Neural progenitor cell (in vitro differentiated cells): ENCODE measurements at regions not wholly inside any gene's neighbourhood (a gene's known extent, or its start where the extent isn't known, plus 50 kb on each side); places are given as distances from the start of the nearest gene placed in this dataset.
A peak's percentile ranks its signal among the peaks of the same experiment; 100 is the strongest.

Experiments used
- DNase-seq: peaks from one replicate; pipeline ENCODE4 v3.0.0-alpha.2; 2016; ENCODE audit warnings: low spot score
- H2AFZ ChIP-seq: fragments of 200-600 bp; sonication (generic); replicated peaks from 2 replicates; pipeline ENCODE4 v1.6.1; 2016; ENCODE audit warnings: antibody characterized with exemption
- H3F3A ChIP-seq: fragments of 200-600 bp; sonication (generic); 2 replicates; pipeline ENCODE4 v1.6.1; 2016; ENCODE audit warnings: antibody characterized with exemption, low read depth
- H3K27ac ChIP-seq: fragments of 200-600 bp; sonication (generic); 2 replicates; pipeline ENCODE4 v1.5.1; 2016; ENCODE audit warnings: mild to moderate bottlenecking
- H3K27me3 ChIP-seq: fragments of 200-600 bp; sonication (generic); 2 replicates; pipeline ENCODE4 v1.6.1; 2016; ENCODE audit warnings: mild to moderate bottlenecking, moderate library complexity
- H3K36me3 ChIP-seq: fragments of 200-600 bp; sonication (generic); 2 replicates; pipeline ENCODE4 v1.5.1; 2016
- H3K4me1 ChIP-seq: fragments of 200-600 bp; sonication (generic); 2 replicates; pipeline ENCODE4 v1.6.1; 2016; ENCODE audit warnings: mixed run types
- H3K4me2 ChIP-seq: fragments of 200-600 bp; sonication (generic); 2 replicates; pipeline ENCODE4 v1.6.1; 2016
- H3K4me3 ChIP-seq: fragments of 200-600 bp; sonication (generic); 2 replicates; pipeline ENCODE4 v1.5.1; 2016
- H3K79me2 ChIP-seq: fragments of 200-600 bp; sonication (generic); 2 replicates; pipeline ENCODE4 v1.6.1; 2016; ENCODE audit warnings: low read depth
- H3K9ac ChIP-seq: fragments of 200-600 bp; sonication (generic); 2 replicates; pipeline ENCODE4 v1.6.1; 2016
- H3K9me3 ChIP-seq: fragments of 200-600 bp; sonication (generic); 2 replicates; pipeline ENCODE4 v1.5.1; 2016; ENCODE audit warnings: low read depth
- H4K20me1 ChIP-seq: fragments of 200-600 bp; sonication (generic); 2 replicates; pipeline ENCODE4 v1.6.1; 2016; ENCODE audit warnings: low read depth
- H3K27ac Mint-ChIP-seq: 3 replicates; pipeline ENCODE4 v1.8.0; 2021; ENCODE audit warnings: mixed read lengths
- H3K27me3 Mint-ChIP-seq: 2 replicates; pipeline ENCODE4 v1.8.0; 2022; ENCODE audit warnings: low read depth, mild to moderate bottlenecking, inconsistent platforms, moderate library complexity, mixed read lengths; ENCODE audit not compliant: insufficient read depth
- H3K36me3 Mint-ChIP-seq: 3 replicates; pipeline ENCODE4 v1.8.0; 2021; ENCODE audit warnings: mixed read lengths
- H3K4me1 Mint-ChIP-seq: 3 replicates; pipeline ENCODE4 v1.8.0; 2021; ENCODE audit warnings: mixed read lengths
- H3K4me3 Mint-ChIP-seq: 3 replicates; pipeline ENCODE4 v1.8.0; 2021; ENCODE audit warnings: mild to moderate bottlenecking, moderate library complexity, mixed read lengths
- H3K9me3 Mint-ChIP-seq: 3 replicates; pipeline ENCODE4 v1.8.0; 2020; ENCODE audit warnings: mixed read lengths
- EZH2 ChIP-seq: fragments of 200-600 bp; sonication (generic); IDR thresholded peaks from 2 replicates; pipeline ENCODE4 v1.6.1; 2017; ENCODE audit warnings: antibody characterized with exemption, mild to moderate bottlenecking, moderate library complexity
- EZH2phosphoT487 ChIP-seq: fragments of 200-600 bp; sonication (generic); IDR thresholded peaks from 2 replicates; pipeline ENCODE4 v1.6.1; 2017; ENCODE audit warnings: antibody characterized with exemption
- TF ChIP-seq, protein P1 (sequence below): fragments of 200-600 bp; sonication (generic); IDR thresholded peaks from 2 replicates; pipeline ENCODE4 v1.5.1; 2017; ENCODE audit warnings: antibody characterized with exemption, mild to moderate bottlenecking

DNA sequence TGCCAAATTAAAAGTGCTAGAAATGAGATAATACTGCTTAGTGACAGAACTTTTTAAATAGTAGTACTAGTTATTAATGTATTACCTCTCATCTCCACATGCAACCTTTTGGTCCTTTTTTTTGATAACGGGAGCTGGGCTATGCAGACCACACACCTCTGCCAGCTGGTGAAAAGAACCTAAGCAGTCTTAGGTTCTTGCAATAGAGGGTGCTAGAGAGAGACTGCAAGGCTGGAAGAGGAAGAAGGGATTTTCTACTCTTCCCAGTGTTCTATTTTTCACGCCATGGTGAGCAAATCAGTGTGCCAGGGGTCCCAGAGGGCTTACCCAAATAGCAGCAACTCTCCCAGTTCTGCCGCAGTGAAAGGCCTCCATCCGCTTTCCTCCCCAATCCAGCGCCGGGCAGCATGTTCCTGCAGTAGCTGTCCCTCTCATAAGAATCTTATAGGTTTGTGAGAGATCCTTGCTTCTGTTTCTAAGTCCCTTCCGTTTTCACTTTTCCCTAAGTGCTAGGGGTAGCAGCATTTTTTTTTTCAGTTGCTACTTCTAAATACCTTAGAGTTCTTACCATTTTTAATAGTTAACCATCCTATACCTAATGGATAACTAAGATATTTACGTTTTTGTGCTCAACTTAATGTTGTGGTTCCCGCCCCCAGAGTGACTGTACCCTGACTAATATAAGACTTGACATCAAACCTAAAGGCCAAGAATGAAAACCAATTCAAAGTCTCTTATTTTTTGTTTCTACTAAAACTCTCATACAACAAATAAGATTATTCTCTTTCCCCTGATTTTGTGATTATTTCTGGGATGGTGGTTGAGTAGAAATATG lies 69.4 kb upstream of the UBE2E3 start:
- Histone ChIP-seq H3F3A (no peaks in the 10 kb centered on the region), H3K36me3 (no peaks in the 10 kb centered on the region), H3K27ac (no peak overlapping the region), H3K79me2 (no peaks in the 10 kb centered on the region), H3K9me3 (no peaks in the 10 kb centered on the region), H3K4me1 (no peaks in the 10 kb centered on the region), H2AFZ (peak overlapping the region; percentile 79), H3K4me3 (no peak overlapping the region), H3K9ac (no peak overlapping the region), H3K27me3 (no peaks in the 10 kb centered on the region), H3K4me2 (no peak overlapping the region), H4K20me1 (no peaks in the 10 kb centered on the region)
- Mint-ChIP-seq H3K27ac (no peak overlapping the region), H3K4me1 (no peaks in the 10 kb centered on the region), H3K9me3 (no peaks in the 10 kb centered on the region), H3K36me3 (no peaks in the 10 kb centered on the region), H3K27me3 (peaks cover 2% of the 10 kb centered on the region), H3K4me3 (no peak overlapping the region)
- DNase-seq, result peak; percentile 39
- TF ChIP-seq, protein P1, sequence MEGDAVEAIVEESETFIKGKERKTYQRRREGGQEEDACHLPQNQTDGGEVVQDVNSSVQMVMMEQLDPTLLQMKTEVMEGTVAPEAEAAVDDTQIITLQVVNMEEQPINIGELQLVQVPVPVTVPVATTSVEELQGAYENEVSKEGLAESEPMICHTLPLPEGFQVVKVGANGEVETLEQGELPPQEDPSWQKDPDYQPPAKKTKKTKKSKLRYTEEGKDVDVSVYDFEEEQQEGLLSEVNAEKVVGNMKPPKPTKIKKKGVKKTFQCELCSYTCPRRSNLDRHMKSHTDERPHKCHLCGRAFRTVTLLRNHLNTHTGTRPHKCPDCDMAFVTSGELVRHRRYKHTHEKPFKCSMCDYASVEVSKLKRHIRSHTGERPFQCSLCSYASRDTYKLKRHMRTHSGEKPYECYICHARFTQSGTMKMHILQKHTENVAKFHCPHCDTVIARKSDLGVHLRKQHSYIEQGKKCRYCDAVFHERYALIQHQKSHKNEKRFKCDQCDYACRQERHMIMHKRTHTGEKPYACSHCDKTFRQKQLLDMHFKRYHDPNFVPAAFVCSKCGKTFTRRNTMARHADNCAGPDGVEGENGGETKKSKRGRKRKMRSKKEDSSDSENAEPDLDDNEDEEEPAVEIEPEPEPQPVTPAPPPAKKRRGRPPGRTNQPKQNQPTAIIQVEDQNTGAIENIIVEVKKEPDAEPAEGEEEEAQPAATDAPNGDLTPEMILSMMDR, result peak; percentile 43
- TF ChIP-seq EZH2, result no peak

GRCh38 chr2:180907731-180908130 lies 72.7 kb upstream of the UBE2E3 start:
- H3K4me3 Mint-ChIP-seq, result no peak overlapping the region
- TF ChIP-seq, protein P1, result no peak
- TF ChIP-seq EZH2phosphoT487, result no peak
- TF ChIP-seq EZH2, result no peak
- Histone ChIP-seq H3K4me1 (no peaks in the 10 kb centered on the region), H3K79me2 (no peaks in the 10 kb centered on the region), H4K20me1 (no peaks in the 10 kb centered on the region), H3K4me3 (no peak overlapping the region), H3K36me3 (no peaks in the 10 kb centered on the region), H2AFZ (no peak overlapping the region), H3K4me2 (no peak overlapping the region), H3K27me3 (no peaks in the 10 kb centered on the region), H3K27ac (no peak overlapping the region), H3F3A (no peaks in the 10 kb centered on the region), H3K9ac (no peak overlapping the region), H3K9me3 (no peaks in the 10 kb centered on the region)
- no peak overlapping the region for H3K27ac Mint-ChIP-seq
- H3K27me3 Mint-ChIP-seq, result peaks cover 2% of the 10 kb centered on the region
- no peaks in the 10 kb centered on the region for H3K9me3 Mint-ChIP-seq
- no peak for DNase-seq
- H3K36me3 Mint-ChIP-seq, result no peaks in the 10 kb centered on the region
- peaks cover 5% of the 10 kb centered on the region for H3K4me1 Mint-ChIP-seq

DNA sequence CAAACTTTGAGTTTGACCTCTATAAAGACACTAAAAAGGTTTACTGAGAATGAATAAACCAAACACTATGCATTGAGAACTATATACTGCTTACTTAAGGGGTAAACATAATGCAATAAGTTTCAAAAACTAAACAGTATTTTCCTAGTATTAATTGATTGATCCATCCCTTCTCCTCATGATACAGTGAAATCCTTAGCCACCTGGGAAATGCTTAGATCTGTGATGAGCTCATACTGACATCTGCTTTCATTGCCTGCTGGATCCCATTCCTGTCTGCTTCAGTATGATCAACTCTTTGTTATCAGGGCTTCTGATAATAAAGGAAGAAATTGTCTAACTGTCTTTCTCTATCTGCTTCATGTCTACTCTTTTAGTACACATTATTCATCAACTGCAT lies 74.9 kb upstream of the UBE2E3 start:
- no peaks in the 10 kb centered on the region for H3K4me1 ChIP-seq
- Mint-ChIP-seq H3K36me3 (no peaks in the 10 kb centered on the region), H3K4me1 (peaks cover 5% of the 10 kb centered on the region), H3K4me3 (no peak overlapping the region), H3K27ac (no peak overlapping the region), H3K27me3 (no peaks in the 10 kb centered on the region), H3K9me3 (no peaks in the 10 kb centered on the region)
- no peak overlapping the region for H3K9ac ChIP-seq
- no peak overlapping the region for H3K4me3 ChIP-seq
- no peak overlapping the region for H3K4me2 ChIP-seq
- DNase-seq, result no peak
- no peaks in the 10 kb centered on the region for H4K20me1 ChIP-seq
- H3F3A ChIP-seq, result no peaks in the 10 kb centered on the region
- H3K36me3 ChIP-seq, result no peaks in the 10 kb centered on the region
- H3K27me3 ChIP-seq, result no peaks in the 10 kb centered on the region
- no peaks in the 10 kb centered on the region for H3K79me2 ChIP-seq
- no peak overlapping the region for H3K27ac ChIP-seq
- H2AFZ ChIP-seq, result no peak overlapping the region
- no peaks in the 10 kb centered on the region for H3K9me3 ChIP-seq
- TF ChIP-seq EZH2, result no peak
- TF ChIP-seq, protein P1, result no peak
- TF ChIP-seq EZH2phosphoT487, result no peak
